WTC11 (cell line): ENCODE measurements at regions not wholly inside any gene's neighbourhood (a gene's known extent, or its start where the extent isn't known, plus 50 kb on each side); places are given as distances from the start of the nearest gene placed in this dataset.

Experiments
- ATAC-seq: fragments of 200-7000 bp; cut with Tn5 transposase; 2 replicates; pipeline ENCODE4 v1.10.0; 2021; ENCODE audit warnings: mild to moderate bottlenecking, moderate library complexity
- CTCF ChIA-PET: fragments of 300-600 bp; sonication (Branson Sonifier 250); formaldehyde crosslinking; loops from one replicate; lab custom pipeline; 2021; ENCODE audit warnings: antibody characterized with exemption; lab: Charles Lee
- POLR2A ChIA-PET: fragments of 350-600 bp; sonication (Branson Sonifier 250); formaldehyde crosslinking; loops from one replicate; lab custom pipeline; 2021; ENCODE audit warnings: antibody characterized with exemption; lab: Charles Lee
- DNase-seq: peaks from one replicate; pipeline ENCODE4 v3.0.0; 2021; ENCODE audit warnings: low spot score
- H3K27ac Mint-ChIP-seq: 2 replicates; pipeline ENCODE4 v1.8.0; 2021; ENCODE audit warnings: mixed read lengths
- H3K27me3 Mint-ChIP-seq: 2 replicates; pipeline ENCODE4 v1.8.0; 2021; ENCODE audit warnings: low read depth, mild to moderate bottlenecking, moderate library complexity, mixed read lengths
- H3K36me3 Mint-ChIP-seq: 2 replicates; pipeline ENCODE4 v1.8.0; 2021; ENCODE audit warnings: mixed read lengths
- H3K4me1 Mint-ChIP-seq: 2 replicates; pipeline ENCODE4 v1.8.0; 2022; ENCODE audit warnings: mixed read lengths
- H3K4me3 Mint-ChIP-seq: 2 replicates; pipeline ENCODE4 v1.8.0; 2021; ENCODE audit warnings: mild to moderate bottlenecking, moderate library complexity, mixed read lengths
- H3K9me3 Mint-ChIP-seq: 2 replicates; pipeline ENCODE4 v1.8.0; 2021; ENCODE audit warnings: mixed read lengths
- CREB1 ChIP-seq: sonication (generic); formaldehyde crosslinking; IDR thresholded peaks from 2 replicates; pipeline ENCODE4 v1.8.0; 2023; ENCODE audit warnings: mild to moderate bottlenecking, missing genetic modification reagents
- ELF4 ChIP-seq: sonication (generic); formaldehyde crosslinking; IDR thresholded peaks from 2 replicates; pipeline ENCODE4 v1.8.1; 2022; ENCODE audit warnings: low read depth, mild to moderate bottlenecking, moderate library complexity, missing genetic modification reagents
- EMX1 ChIP-seq: fragments of 250-450 bp; sonication (Bioruptor Pico); IDR thresholded peaks from 2 replicates; pipeline ENCODE4 v1.8.0; 2021; ENCODE audit warnings: mild to moderate bottlenecking
- GABPB1 ChIP-seq: sonication (generic); formaldehyde crosslinking; IDR thresholded peaks from 2 replicates; pipeline ENCODE4 v1.8.1; 2023; ENCODE audit warnings: mild to moderate bottlenecking, missing genetic modification reagents
- MXD4 ChIP-seq: fragments of 250-450 bp; sonication (Bioruptor Pico); IDR thresholded peaks from 2 replicates; pipeline ENCODE4 v1.8.0; 2021; ENCODE audit warnings: mild to moderate bottlenecking, moderate library complexity, borderline replicate concordance
- RORB ChIP-seq: fragments of 250-450 bp; sonication (Bioruptor Pico); IDR thresholded peaks from 2 replicates; pipeline ENCODE4 v1.9.0; 2021; ENCODE audit warnings: mild to moderate bottlenecking
- TF ChIP-seq, protein P1 (sequence below): sonication (generic); formaldehyde crosslinking; IDR thresholded peaks from 2 replicates; pipeline ENCODE4 v1.8.1; 2023; ENCODE audit warnings: mild to moderate bottlenecking, missing genetic modification reagents
- TF ChIP-seq, protein P2 (sequence below): sonication (generic); formaldehyde crosslinking; IDR thresholded peaks from 2 replicates; pipeline ENCODE4 v1.8.1; 2023; ENCODE audit warnings: mild to moderate bottlenecking, missing genetic modification reagents, borderline replicate concordance
- TF ChIP-seq, protein P3 (sequence below): sonication (generic); formaldehyde crosslinking; IDR thresholded peaks from 2 replicates; pipeline ENCODE4 v1.8.0; 2022; ENCODE audit warnings: mild to moderate bottlenecking, missing genetic modification reagents
- TF ChIP-seq, protein P4 (sequence below): sonication (generic); formaldehyde crosslinking; IDR thresholded peaks from 2 replicates; pipeline ENCODE4 v1.8.0; 2023; ENCODE audit warnings: missing genetic modification reagents, mild to moderate bottlenecking, borderline replicate concordance
- TF ChIP-seq, protein P5 (sequence below): sonication (generic); formaldehyde crosslinking; IDR thresholded peaks from 2 replicates; pipeline ENCODE4 v1.8.0; 2022; ENCODE audit warnings: mild to moderate bottlenecking, missing genetic modification reagents

DNA sequence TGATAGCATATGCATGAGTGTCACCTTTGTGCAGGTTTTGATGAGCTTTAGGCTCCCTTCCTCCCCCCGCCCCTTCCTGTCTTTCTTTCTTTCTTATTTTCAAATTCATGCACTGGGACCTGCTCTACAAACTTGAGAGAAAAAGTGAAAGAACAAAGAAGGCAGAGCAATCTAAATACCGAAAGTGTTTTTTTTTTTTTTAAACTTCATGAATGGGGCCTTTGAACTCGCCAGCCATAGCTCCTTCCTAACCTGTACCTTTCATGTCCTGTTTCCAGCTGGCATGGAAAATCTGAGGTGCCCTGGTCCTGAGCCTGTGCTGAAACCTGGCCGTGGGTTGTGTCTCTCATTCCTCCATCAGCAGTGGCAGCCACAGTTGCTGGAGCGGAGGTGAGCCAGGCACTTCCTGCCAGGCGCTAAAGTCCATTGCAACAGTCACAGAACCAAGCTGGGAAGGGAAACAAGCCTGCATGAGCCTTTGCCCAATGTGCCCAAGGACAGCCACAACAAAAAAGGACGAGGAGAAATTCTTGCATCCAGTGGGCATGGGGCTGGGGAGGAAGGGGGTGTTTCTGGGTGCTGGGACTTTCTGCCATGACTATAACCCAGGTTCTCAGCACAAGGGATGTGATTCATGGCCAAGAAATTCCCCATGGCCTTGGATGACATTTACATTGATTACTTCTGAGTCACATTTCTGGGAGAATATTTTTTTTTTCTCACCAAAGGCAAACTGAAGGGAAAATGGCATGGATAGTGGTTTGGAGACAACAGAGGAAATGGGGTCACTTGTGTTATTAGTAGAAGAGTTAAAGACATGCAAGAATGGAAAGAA, 102.7 kb downstream of the TMEM30B start:
- peak overlapping the region; percentile 68 for H3K27ac Mint-ChIP-seq
- ChIA-PET POLR2A (interaction anchor here (0.6 to 1.5 kb wide), 2 partner anchors 9 to 763 kb away, joined by 3 to 5 read pairs; no protein-coding TSS in a partner anchor), CTCF (no interaction called here)
- peaks cover 2% of the 10 kb centered on the region; the same call in 1 of the 2 replicates for H3K27me3 Mint-ChIP-seq
- peaks cover 8% of the 10 kb centered on the region for H3K36me3 Mint-ChIP-seq
- H3K4me1 Mint-ChIP-seq, result peaks cover 60% of the 10 kb centered on the region
- no peak overlapping the region for H3K4me3 Mint-ChIP-seq
- peaks cover 12% of the 10 kb centered on the region for H3K9me3 Mint-ChIP-seq
- no peak for DNase-seq
- TF ChIP-seq, protein P1, sequence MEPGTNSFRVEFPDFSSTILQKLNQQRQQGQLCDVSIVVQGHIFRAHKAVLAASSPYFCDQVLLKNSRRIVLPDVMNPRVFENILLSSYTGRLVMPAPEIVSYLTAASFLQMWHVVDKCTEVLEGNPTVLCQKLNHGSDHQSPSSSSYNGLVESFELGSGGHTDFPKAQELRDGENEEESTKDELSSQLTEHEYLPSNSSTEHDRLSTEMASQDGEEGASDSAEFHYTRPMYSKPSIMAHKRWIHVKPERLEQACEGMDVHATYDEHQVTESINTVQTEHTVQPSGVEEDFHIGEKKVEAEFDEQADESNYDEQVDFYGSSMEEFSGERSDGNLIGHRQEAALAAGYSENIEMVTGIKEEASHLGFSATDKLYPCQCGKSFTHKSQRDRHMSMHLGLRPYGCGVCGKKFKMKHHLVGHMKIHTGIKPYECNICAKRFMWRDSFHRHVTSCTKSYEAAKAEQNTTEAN (CRISPR knock-in tag), result no peak
- peak; percentile 38; the same call in 1 of the 2 replicates for TF ChIP-seq GABPB1
- no peak for ATAC-seq

DNA sequence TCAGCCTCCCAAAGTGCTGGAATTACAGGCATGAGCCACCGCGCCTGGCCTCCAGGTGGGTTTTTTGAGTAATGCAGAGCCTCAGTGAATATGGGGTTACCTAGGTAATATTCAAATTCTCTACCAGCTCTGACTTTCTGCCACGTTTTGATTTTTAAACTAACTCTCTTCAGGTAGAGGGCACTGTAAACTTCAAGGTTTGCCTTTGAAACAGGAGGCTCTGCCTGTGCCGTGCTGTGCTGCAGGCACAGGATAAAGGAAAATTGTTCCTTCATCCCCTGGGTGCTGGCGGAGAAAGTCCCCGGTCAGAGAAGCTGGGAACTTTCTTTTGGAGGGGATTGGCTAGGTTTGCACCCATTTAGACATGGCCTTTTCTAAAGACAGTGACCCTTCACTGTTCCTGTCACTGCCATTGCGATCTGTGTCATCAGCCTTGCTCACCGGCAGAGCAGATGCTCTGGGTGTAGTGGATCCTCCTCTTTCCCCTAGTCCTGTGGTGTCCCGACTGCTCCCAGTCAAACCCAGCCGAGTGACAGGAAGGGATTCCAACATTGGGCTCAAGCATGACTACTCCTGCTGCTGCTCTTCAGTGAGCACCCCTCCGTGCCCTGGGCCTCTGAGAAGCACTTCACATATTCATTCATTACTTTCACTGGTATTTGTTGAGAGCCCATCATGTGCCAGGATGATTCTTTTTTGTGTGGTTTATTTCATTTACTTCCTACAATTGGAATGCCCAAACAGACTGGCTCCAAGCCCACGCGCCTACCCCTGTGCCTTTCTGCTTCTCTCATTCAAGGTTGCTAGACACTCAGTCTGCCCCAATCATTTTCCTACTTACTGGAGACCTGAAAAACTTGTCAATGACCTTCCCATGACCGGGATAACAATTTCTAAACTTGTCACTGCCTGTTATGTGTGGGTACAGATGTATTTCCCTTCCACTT, 103.6 kb downstream of the TMEM30B start:
- TF ChIP-seq, protein P2, sequence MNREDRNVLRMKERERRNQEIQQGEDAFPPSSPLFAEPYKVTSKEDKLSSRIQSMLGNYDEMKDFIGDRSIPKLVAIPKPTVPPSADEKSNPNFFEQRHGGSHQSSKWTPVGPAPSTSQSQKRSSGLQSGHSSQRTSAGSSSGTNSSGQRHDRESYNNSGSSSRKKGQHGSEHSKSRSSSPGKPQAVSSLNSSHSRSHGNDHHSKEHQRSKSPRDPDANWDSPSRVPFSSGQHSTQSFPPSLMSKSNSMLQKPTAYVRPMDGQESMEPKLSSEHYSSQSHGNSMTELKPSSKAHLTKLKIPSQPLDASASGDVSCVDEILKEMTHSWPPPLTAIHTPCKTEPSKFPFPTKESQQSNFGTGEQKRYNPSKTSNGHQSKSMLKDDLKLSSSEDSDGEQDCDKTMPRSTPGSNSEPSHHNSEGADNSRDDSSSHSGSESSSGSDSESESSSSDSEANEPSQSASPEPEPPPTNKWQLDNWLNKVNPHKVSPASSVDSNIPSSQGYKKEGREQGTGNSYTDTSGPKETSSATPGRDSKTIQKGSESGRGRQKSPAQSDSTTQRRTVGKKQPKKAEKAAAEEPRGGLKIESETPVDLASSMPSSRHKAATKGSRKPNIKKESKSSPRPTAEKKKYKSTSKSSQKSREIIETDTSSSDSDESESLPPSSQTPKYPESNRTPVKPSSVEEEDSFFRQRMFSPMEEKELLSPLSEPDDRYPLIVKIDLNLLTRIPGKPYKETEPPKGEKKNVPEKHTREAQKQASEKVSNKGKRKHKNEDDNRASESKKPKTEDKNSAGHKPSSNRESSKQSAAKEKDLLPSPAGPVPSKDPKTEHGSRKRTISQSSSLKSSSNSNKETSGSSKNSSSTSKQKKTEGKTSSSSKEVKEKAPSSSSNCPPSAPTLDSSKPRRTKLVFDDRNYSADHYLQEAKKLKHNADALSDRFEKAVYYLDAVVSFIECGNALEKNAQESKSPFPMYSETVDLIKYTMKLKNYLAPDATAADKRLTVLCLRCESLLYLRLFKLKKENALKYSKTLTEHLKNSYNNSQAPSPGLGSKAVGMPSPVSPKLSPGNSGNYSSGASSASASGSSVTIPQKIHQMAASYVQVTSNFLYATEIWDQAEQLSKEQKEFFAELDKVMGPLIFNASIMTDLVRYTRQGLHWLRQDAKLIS, result 0 out of 2 replicates have a peak, but pooled peaks have one; percentile 50
- TF ChIP-seq RORB, result no peak
- TF ChIP-seq, protein P3, sequence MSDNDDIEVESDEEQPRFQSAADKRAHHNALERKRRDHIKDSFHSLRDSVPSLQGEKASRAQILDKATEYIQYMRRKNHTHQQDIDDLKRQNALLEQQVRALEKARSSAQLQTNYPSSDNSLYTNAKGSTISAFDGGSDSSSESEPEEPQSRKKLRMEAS (CRISPR knock-in tag), result no peak
- POLR2A ChIA-PET, result interaction anchor here (1.5 kb wide), 1 partner anchor 10 kb away, joined by 5 read pairs; no protein-coding TSS in a partner anchor

DNA sequence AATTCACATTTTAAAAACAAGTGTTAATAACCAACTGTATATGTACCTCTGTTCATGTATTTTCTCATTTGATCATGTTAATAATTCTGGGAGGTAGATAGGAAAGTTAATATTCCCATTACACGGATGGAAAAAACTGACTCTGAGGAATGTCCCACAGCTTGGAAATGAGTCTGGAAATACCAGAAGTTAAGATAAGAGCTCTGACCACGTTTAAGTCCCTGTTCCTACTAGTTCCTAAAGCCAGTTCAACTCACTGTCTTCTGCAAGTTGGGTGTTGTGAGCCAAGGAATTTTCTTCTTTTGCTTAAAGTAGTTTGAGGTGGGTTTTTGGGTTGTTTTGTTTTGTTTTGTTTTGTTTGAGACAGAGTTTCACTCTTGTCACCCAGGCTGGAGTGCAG, 104.5 kb downstream of the TMEM30B start:
- ATAC-seq (no peak), DNase-seq (no peak)
- POLR2A ChIA-PET, result no interaction called here
- Mint-ChIP-seq H3K4me1 (peaks cover 54% of the 10 kb centered on the region), H3K27ac (no peak overlapping the region), H3K9me3 (peaks cover 23% of the 10 kb centered on the region), H3K36me3 (peaks cover 19% of the 10 kb centered on the region), H3K27me3 (peaks cover 2% of the 10 kb centered on the region; the same call in 1 of the 2 replicates)
- TF ChIP-seq CREB1 (CRISPR knock-in tag) (no peak), GABPB1 (no peak), MXD4 (CRISPR knock-in tag) (no peak), EMX1 (no peak)
- TF ChIP-seq, all 79 proteins: peak for 0
- no peak overlapping the region for H3K4me3 Mint-ChIP-seq
- CTCF ChIA-PET, result interaction anchor here (1.0 to 1.4 kb wide), 2 partner anchors 10 to 20 kb away, joined by 4 read pairs; no protein-coding TSS in a partner anchor

More for the DNA sequence above, 103.6 kb downstream of the TMEM30B start:
- Mint-ChIP-seq H3K36me3 (peaks cover 17% of the 10 kb centered on the region), H3K4me3 (no peak overlapping the region), H3K27ac (peak overlapping the region; percentile 68), H3K27me3 (peaks cover 2% of the 10 kb centered on the region; the same call in 1 of the 2 replicates), H3K9me3 (peaks cover 21% of the 10 kb centered on the region), H3K4me1 (peaks cover 54% of the 10 kb centered on the region)
- ATAC-seq (peak; percentile 65), DNase-seq (peak; percentile 20)
- CTCF ChIA-PET, result interaction anchor here (0.6 to 1.4 kb wide), 3 partner anchors 9 to 521 kb away, joined by 3 to 4 read pairs (median 4); no protein-coding TSS in a partner anchor

DNA sequence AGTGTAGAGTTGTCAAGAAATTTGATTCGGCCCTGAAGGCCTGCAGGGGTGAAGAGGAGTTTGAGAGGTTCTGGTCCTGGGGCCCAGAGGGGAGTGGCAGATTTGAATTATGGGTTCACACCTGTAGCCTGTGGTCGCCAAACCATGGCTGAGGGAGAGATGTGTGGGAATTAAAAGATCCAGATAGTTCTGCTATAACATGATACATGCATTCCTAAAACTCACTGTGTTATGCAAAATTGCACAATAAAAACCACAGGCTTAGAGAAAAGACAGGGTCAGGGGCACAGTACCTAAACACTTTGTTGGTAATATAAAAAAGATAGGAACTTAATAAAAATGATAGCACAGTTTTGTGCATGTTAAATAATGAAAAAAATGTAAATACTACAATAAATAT, 106.2 kb downstream of the TMEM30B start:
- peaks cover 19% of the 10 kb centered on the region for H3K36me3 Mint-ChIP-seq
- peaks cover 3% of the 10 kb centered on the region; the same call in 1 of the 2 replicates for H3K27me3 Mint-ChIP-seq
- peaks cover 56% of the 10 kb centered on the region for H3K4me1 Mint-ChIP-seq
- ATAC-seq, result no peak
- H3K27ac Mint-ChIP-seq, result peak overlapping the region; percentile 85
- CTCF ChIA-PET, result interaction anchor here (0.9 to 1.3 kb wide), 2 partner anchors 77 to 78 kb away, joined by 4 to 5 read pairs; no protein-coding TSS in a partner anchor
- POLR2A ChIA-PET, result interaction anchor here (1.5 kb wide), 1 partner anchor 22 kb away, joined by 3 read pairs; no protein-coding TSS in a partner anchor
- no peak for DNase-seq
- H3K9me3 Mint-ChIP-seq, result peaks cover 28% of the 10 kb centered on the region
- no peak overlapping the region for H3K4me3 Mint-ChIP-seq
- no peak for TF ChIP-seq MXD4 (CRISPR knock-in tag)
- TF ChIP-seq ELF4 (CRISPR knock-in tag), result no peak
- TF ChIP-seq, protein P4, sequence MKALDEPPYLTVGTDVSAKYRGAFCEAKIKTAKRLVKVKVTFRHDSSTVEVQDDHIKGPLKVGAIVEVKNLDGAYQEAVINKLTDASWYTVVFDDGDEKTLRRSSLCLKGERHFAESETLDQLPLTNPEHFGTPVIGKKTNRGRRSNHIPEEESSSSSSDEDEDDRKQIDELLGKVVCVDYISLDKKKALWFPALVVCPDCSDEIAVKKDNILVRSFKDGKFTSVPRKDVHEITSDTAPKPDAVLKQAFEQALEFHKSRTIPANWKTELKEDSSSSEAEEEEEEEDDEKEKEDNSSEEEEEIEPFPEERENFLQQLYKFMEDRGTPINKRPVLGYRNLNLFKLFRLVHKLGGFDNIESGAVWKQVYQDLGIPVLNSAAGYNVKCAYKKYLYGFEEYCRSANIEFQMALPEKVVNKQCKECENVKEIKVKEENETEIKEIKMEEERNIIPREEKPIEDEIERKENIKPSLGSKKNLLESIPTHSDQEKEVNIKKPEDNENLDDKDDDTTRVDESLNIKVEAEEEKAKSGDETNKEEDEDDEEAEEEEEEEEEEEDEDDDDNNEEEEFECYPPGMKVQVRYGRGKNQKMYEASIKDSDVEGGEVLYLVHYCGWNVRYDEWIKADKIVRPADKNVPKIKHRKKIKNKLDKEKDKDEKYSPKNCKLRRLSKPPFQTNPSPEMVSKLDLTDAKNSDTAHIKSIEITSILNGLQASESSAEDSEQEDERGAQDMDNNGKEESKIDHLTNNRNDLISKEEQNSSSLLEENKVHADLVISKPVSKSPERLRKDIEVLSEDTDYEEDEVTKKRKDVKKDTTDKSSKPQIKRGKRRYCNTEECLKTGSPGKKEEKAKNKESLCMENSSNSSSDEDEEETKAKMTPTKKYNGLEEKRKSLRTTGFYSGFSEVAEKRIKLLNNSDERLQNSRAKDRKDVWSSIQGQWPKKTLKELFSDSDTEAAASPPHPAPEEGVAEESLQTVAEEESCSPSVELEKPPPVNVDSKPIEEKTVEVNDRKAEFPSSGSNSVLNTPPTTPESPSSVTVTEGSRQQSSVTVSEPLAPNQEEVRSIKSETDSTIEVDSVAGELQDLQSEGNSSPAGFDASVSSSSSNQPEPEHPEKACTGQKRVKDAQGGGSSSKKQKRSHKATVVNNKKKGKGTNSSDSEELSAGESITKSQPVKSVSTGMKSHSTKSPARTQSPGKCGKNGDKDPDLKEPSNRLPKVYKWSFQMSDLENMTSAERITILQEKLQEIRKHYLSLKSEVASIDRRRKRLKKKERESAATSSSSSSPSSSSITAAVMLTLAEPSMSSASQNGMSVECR, result no peak
- TF ChIP-seq EMX1, result no peak
- TF ChIP-seq, protein P5, sequence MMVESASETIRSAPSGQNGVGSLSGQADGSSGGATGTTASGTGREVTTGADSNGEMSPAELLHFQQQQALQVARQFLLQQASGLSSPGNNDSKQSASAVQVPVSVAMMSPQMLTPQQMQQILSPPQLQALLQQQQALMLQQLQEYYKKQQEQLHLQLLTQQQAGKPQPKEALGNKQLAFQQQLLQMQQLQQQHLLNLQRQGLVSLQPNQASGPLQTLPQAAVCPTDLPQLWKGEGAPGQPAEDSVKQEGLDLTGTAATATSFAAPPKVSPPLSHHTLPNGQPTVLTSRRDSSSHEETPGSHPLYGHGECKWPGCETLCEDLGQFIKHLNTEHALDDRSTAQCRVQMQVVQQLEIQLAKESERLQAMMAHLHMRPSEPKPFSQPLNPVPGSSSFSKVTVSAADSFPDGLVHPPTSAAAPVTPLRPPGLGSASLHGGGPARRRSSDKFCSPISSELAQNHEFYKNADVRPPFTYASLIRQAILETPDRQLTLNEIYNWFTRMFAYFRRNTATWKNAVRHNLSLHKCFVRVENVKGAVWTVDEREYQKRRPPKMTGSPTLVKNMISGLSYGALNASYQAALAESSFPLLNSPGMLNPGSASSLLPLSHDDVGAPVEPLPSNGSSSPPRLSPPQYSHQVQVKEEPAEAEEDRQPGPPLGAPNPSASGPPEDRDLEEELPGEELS (CRISPR knock-in tag), result no peak
